Fibroblast of lung (primary cell): ENCODE measurements at regions not wholly inside any gene's neighbourhood (a gene's known extent, or its start where the extent isn't known, plus 50 kb on each side); places are given as distances from the start of the nearest gene placed in this dataset.

Experiments used
- CTCF ChIP-seq, 2 donors: IDR thresholded peaks in 1 of 2; conservative IDR thresholded peaks in 1 of 2; 1 replicate in 1 of 2; 2 replicates in 1 of 2; pipeline ENCODE4 v1.5.1; 2011 to 2012; ENCODE audit warnings: low read length in 2 of 2, control low read depth in 1 of 2, inconsistent platforms in 1 of 2, low read depth in 1 of 2, mild to moderate bottlenecking in 1 of 2
- EZH2 ChIP-seq: IDR thresholded peaks from 2 replicates; pipeline ENCODE4 v1.5.1; 2012; ENCODE audit warnings: low read length, control low read depth, mild to moderate bottlenecking; ENCODE audit errors: missing control alignments

DNA sequence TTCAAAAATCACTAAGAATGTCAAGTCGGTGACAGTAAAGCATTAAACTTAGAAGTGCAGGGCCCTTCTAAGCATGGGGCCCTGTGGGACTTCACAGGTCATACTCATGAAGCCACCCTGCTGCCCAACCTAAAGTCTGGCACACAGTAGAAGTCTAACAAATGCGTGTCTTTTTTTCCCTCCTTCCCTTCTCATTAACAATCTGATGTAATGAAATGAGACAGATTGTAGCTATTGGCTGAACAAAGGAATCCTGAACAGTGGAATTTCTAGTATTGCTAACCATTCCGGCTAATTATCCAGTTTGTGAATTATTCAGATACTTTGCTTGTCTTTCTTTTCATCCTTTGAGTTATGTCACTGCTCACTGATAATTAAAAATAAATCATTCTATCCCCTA lies 369.9 kb downstream of the WDR11 start:
- no peak for TF ChIP-seq CTCF (conservative IDR thresholded peaks at IDR 0.05 in 1 of 2, IDR thresholded peaks at IDR 0.05 in 1 of 2; ENCODE audit: low read depth in 1 of 2, low read length in 2 of 2)
- no peak for TF ChIP-seq EZH2
